OCI-LY7 (cell line): ENCODE measurements at regions not wholly inside any gene's neighbourhood (a gene's known extent, or its start where the extent isn't known, plus 50 kb on each side); places are given as distances from the start of the nearest gene placed in this dataset.

ENCODE experiments used
- BruUV-seq: library from RNA; stranded (reverse); fragments of 400-500 nt; replicated peaks from 2 replicates; lab custom pipeline; 2021; lab: Mats Ljungman, UMichigan
- CTCF ChIA-PET: fragments of 300-600 bp; sonication (Branson Sonifier 250); formaldehyde crosslinking; loops from one replicate; lab custom pipeline; 2022; ENCODE audit warnings: antibody characterized with exemption; ENCODE audit not compliant: unreplicated experiment; lab: Charles Lee
- POLR2A ChIA-PET: fragments of 300-600 bp; sonication (Branson Sonifier 250); formaldehyde crosslinking; loops from one replicate; lab custom pipeline; 2022; ENCODE audit warnings: antibody characterized with exemption; lab: Charles Lee
- DNase-seq: peaks from one replicate; pipeline ENCODE4 v3.0.0-alpha.2; 2015; ENCODE audit warnings: low spot score
- H2AFZ ChIP-seq: fragments of 200-600 bp; sonication (generic), shearing (Covaris generic); 2 replicates; pipeline ENCODE4 v1.6.1; 2014; ENCODE audit warnings: mild to moderate bottlenecking, antibody characterized with exemption, low read length, moderate library complexity
- H3K27ac ChIP-seq: fragments of 200-600 bp; sonication (generic); 2 replicates; pipeline ENCODE4 v1.5.1; 2014; ENCODE audit warnings: mixed run types, low read depth, mild to moderate bottlenecking, moderate library complexity, low read length, inconsistent platforms; ENCODE audit not compliant: poor library complexity, severe bottlenecking
- H3K36me3 ChIP-seq: fragments of 200-600 bp; sonication (generic); 2 replicates; pipeline ENCODE4 v1.6.1; 2014; ENCODE audit warnings: mild to moderate bottlenecking, antibody characterized with exemption, low read length, moderate library complexity, mixed read lengths; ENCODE audit not compliant: insufficient read depth
- H3K4me1 ChIP-seq: fragments of 200-600 bp; sonication (generic); 2 replicates; pipeline ENCODE4 v1.5.1; 2014; ENCODE audit warnings: mild to moderate bottlenecking, low read length; ENCODE audit not compliant: insufficient read depth, poor library complexity, severe bottlenecking
- H3K4me2 ChIP-seq: fragments of 200-600 bp; sonication (generic); 2 replicates; pipeline ENCODE4 v1.6.1; 2014; ENCODE audit warnings: mild to moderate bottlenecking, low read length
- H3K4me3 ChIP-seq: fragments of 200-600 bp; sonication (generic); 2 replicates; pipeline ENCODE4 v1.5.1; 2014; ENCODE audit warnings: mild to moderate bottlenecking, low read depth, low read length; ENCODE audit not compliant: poor library complexity, severe bottlenecking
- H3K79me2 ChIP-seq: fragments of 200-600 bp; sonication (generic); 2 replicates; pipeline ENCODE4 v1.6.1; 2016; ENCODE audit warnings: low read depth, mild to moderate bottlenecking, low read length, moderate library complexity, mixed read lengths; ENCODE audit not compliant: insufficient read depth
- H3K9me2 ChIP-seq: fragments of 200-600 bp; sonication (generic); 2 replicates; pipeline ENCODE4 v1.6.1; 2016; ENCODE audit warnings: mild to moderate bottlenecking, low read length, mixed read lengths; ENCODE audit not compliant: insufficient read depth
- H3K9me3 ChIP-seq: fragments of 200-600 bp; sonication (generic); 2 replicates; pipeline ENCODE4 v1.6.1; 2014; ENCODE audit warnings: mild to moderate bottlenecking, mixed run types, low read length, mixed read lengths
- H4K20me1 ChIP-seq: fragments of 200-600 bp; sonication (generic); 2 replicates; pipeline ENCODE4 v1.6.1; 2014; ENCODE audit warnings: mild to moderate bottlenecking, antibody characterized with exemption, low read length, moderate library complexity, mixed read lengths; ENCODE audit not compliant: insufficient read depth
- EZH2phosphoT487 ChIP-seq: fragments of 200-600 bp; sonication (generic); IDR thresholded peaks from 2 replicates; pipeline ENCODE4 v1.6.1; 2018; ENCODE audit warnings: low read depth, borderline replicate concordance, mild to moderate bottlenecking, mixed run types, antibody characterized with exemption, low read length, moderate library complexity, mixed read lengths
- intact Hi-C: fragments of 100-400 bp; cut with micrococcal nuclease; formaldehyde crosslinking; loops from one replicate; pipeline ENCODE4 v1.10.0; 2022; ENCODE audit not compliant: unreplicated experiment
- TF ChIP-seq, protein P1 (sequence below): fragments of 200-600 bp; sonication (generic); conservative IDR thresholded peaks from 2 replicates; pipeline ENCODE4 v1.5.1; 2014; ENCODE audit warnings: mild to moderate bottlenecking, antibody characterized with exemption, low read length, moderate library complexity, mixed read lengths

DNA sequence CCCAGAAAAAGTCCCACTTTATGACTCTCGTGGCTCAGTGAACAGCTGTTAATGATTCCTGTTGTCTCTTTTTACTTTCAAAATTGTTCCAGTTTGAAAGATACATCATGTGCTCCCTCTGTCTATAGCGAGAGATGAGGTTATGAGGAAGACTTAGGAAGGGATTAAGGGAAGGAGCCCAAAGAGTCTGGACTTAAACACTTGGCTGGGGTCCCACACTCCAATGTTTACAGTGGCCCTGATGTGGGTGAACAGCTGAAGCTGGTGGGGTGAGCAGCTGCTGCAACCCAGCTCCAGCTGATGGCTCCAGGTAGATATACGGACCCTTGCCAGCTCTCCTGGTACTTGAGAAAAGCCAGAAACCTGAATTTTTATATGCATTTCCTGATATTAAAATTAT lies 84.5 kb upstream of the PLET1 start:
- H3K9me2 ChIP-seq, result no peaks in the 10 kb centered on the region
- H3K4me1 ChIP-seq, result no peaks in the 10 kb centered on the region
- no TSS peak for BruUV-seq
- TF ChIP-seq, protein P1, sequence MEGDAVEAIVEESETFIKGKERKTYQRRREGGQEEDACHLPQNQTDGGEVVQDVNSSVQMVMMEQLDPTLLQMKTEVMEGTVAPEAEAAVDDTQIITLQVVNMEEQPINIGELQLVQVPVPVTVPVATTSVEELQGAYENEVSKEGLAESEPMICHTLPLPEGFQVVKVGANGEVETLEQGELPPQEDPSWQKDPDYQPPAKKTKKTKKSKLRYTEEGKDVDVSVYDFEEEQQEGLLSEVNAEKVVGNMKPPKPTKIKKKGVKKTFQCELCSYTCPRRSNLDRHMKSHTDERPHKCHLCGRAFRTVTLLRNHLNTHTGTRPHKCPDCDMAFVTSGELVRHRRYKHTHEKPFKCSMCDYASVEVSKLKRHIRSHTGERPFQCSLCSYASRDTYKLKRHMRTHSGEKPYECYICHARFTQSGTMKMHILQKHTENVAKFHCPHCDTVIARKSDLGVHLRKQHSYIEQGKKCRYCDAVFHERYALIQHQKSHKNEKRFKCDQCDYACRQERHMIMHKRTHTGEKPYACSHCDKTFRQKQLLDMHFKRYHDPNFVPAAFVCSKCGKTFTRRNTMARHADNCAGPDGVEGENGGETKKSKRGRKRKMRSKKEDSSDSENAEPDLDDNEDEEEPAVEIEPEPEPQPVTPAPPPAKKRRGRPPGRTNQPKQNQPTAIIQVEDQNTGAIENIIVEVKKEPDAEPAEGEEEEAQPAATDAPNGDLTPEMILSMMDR, result no peak
- no peak for TF ChIP-seq EZH2phosphoT487
- DNase-seq, result no peak
- H3K9me3 ChIP-seq, result no peaks in the 10 kb centered on the region
- intact Hi-C loops, result no loop called here
- ChIA-PET POLR2A (no interaction called here), CTCF (no interaction called here)
- no peaks in the 10 kb centered on the region for H3K79me2 ChIP-seq
- H4K20me1 ChIP-seq, result no peaks in the 10 kb centered on the region
- H3K36me3 ChIP-seq, result no peaks in the 10 kb centered on the region
- no peak overlapping the region for H3K4me3 ChIP-seq
- H2AFZ ChIP-seq, result no peak overlapping the region
- no peak overlapping the region for H3K4me2 ChIP-seq
- no peak overlapping the region for H3K27ac ChIP-seq

DNA sequence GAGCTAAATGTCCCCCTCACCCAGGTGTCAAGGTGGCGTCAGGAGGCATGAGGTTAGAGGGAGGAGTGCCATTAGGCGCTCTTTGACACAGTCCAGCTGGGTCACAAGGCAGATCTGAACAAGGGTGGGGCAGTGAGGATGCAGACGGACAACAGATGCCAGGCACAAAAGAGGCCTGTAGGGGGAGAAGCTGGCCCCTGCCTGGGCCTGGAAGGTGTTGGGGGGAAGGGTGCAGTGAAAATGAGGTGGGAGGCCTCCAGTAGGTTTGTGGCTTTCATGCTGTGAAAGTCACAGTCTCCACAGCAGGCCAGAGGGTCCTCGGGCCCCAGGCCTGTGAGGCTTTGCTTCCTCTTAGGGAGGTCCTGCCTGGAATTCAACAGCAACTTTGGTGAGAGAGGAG lies 85.0 kb upstream of the PLET1 start:
- no peaks in the 10 kb centered on the region for H3K4me1 ChIP-seq
- H3K36me3 ChIP-seq, result no peaks in the 10 kb centered on the region
- POLR2A ChIA-PET, result no interaction called here
- DNase-seq, result no peak
- H3K27ac ChIP-seq, result no peak overlapping the region
- no peak for TF ChIP-seq EZH2phosphoT487
- TF ChIP-seq, protein P1, result no peak
- H2AFZ ChIP-seq, result no peak overlapping the region
- intact Hi-C loops, result no loop called here
- H3K79me2 ChIP-seq, result no peaks in the 10 kb centered on the region
- BruUV-seq, result no TSS peak
- H4K20me1 ChIP-seq, result no peaks in the 10 kb centered on the region
- CTCF ChIA-PET, result no interaction called here
- no peak overlapping the region for H3K4me3 ChIP-seq
- no peaks in the 10 kb centered on the region for H3K9me3 ChIP-seq
- H3K4me2 ChIP-seq, result no peak overlapping the region
- no peaks in the 10 kb centered on the region for H3K9me2 ChIP-seq

DNA sequence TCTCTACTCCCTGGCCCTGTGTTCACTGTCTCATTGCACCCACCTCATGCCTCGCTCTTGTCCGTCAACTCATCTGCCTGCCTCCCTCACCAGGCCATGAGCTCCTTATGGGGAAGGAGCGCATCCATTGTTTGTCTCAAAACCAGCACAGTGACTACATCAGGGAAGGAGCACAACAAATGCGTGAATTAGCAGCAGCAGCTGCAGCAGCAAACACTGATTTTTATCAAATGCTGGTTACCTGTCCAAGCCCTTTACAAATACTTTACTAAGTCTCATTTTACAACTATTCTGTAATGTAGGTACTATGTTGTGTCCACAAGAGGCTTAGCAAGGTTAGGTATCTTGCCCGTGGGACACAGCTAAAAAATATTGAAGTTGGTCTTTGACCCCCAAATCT lies 85.9 kb upstream of the PLET1 start:
- no peak for TF ChIP-seq EZH2phosphoT487
- TF ChIP-seq, protein P1, result no peak
- Histone ChIP-seq H2AFZ (no peak overlapping the region), H4K20me1 (no peaks in the 10 kb centered on the region), H3K4me2 (no peak overlapping the region), H3K27ac (no peak overlapping the region), H3K9me2 (no peaks in the 10 kb centered on the region), H3K9me3 (no peaks in the 10 kb centered on the region), H3K79me2 (no peaks in the 10 kb centered on the region), H3K36me3 (no peaks in the 10 kb centered on the region), H3K4me3 (no peak overlapping the region), H3K4me1 (no peaks in the 10 kb centered on the region)
- DNase-seq, result no peak
- ChIA-PET CTCF (no interaction called here), POLR2A (interaction anchor here (0.6 kb wide), 1 partner anchor 1477 kb away, joined by 3 read pairs; no protein-coding TSS in a partner anchor)
- intact Hi-C loops, result no loop called here
- BruUV-seq, result no TSS peak
